ENCODE measurements at regions not wholly inside any gene's neighbourhood (a gene's known extent, or its start where the extent isn't known, plus 50 kb on each side); places are given as distances from the start of the nearest gene placed in this dataset.

GRCh38 chr4:173469622-173470021 is 60.4 kb downstream of the HAND2 start (continued):
- TF ChIP-seq ATF2 (IDR thresholded peaks at IDR 0.05; ENCODE audit: low read length) (no peak), POLR2A (IDR thresholded peaks at IDR 0.05; ENCODE audit: control extremely low read depth in 1 of 2, low read depth in 2 of 2, low read length in 2 of 2) (no peak), SP1 (IDR thresholded peaks at IDR 0.05; ENCODE audit: low read depth, low read length) (no peak), BRCA1 (IDR thresholded peaks at IDR 0.05; ENCODE audit: low read depth, low read length) (no peak), CTBP2 (IDR thresholded peaks at IDR 0.05; ENCODE audit: borderline replicate concordance, insufficient read depth, insufficient read length, low read length) (no peak)

All from H1 (cell line).